ENCODE measurements at regions not wholly inside any gene's neighbourhood (a gene's known extent, or its start where the extent isn't known, plus 50 kb on each side); places are given as distances from the start of the nearest gene placed in this dataset.

DNA sequence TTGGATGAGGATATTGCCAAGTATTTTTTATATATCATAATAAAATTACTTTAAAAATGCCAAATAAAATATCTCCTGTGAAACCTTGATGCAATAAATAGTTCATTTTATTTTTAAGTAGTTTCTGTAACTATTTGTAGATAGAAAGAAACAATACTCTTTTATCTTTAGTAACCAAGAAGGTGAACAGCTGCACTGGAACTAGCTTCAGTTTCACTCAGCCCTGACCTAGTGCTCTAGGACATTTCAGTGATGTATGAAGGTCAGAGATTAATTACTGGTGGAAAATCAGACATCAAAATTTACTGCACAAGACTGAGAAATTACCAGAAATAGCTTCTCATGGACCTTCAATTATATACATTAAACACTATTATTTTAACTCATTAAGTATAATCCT lies 1305.0 kb downstream of the CNTNAP5 start:
- TF ChIP-seq, protein P1, sequence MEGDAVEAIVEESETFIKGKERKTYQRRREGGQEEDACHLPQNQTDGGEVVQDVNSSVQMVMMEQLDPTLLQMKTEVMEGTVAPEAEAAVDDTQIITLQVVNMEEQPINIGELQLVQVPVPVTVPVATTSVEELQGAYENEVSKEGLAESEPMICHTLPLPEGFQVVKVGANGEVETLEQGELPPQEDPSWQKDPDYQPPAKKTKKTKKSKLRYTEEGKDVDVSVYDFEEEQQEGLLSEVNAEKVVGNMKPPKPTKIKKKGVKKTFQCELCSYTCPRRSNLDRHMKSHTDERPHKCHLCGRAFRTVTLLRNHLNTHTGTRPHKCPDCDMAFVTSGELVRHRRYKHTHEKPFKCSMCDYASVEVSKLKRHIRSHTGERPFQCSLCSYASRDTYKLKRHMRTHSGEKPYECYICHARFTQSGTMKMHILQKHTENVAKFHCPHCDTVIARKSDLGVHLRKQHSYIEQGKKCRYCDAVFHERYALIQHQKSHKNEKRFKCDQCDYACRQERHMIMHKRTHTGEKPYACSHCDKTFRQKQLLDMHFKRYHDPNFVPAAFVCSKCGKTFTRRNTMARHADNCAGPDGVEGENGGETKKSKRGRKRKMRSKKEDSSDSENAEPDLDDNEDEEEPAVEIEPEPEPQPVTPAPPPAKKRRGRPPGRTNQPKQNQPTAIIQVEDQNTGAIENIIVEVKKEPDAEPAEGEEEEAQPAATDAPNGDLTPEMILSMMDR (IDR thresholded peaks at IDR 0.05; ENCODE audit: poor library complexity) = no peak
- no peak for TF ChIP-seq EZH2 (IDR thresholded peaks at IDR 0.05; ENCODE audit: borderline replicate concordance)
- TF ChIP-seq EZH2phosphoT487 (IDR thresholded peaks at IDR 0.05; ENCODE audit: low read depth, severe bottlenecking, unreplicated experiment) = no peak
